Endothelial cell of umbilical vein (primary cell): ENCODE measurements at regions not wholly inside any gene's neighbourhood (a gene's known extent, or its start where the extent isn't known, plus 50 kb on each side); places are given as distances from the start of the nearest gene placed in this dataset.

Experiments
- BruUV-seq: library from RNA; stranded (reverse); fragments of 400-500 nt; replicated peaks from 2 replicates; lab custom pipeline; 2021; lab: Mats Ljungman, UMichigan
- CTCF ChIA-PET: fragments of 300-600, 350-600 bp; sonication (Branson Sonifier 250); formaldehyde crosslinking; loops from one replicate; lab custom pipeline; 2021; ENCODE audit warnings: antibody characterized with exemption, inconsistent platforms; lab: Charles Lee
- POLR2A ChIA-PET: fragments of 300-600, 350-600 bp; sonication (Branson Sonifier 250); formaldehyde crosslinking; loops from one replicate; lab custom pipeline; 2021; ENCODE audit warnings: antibody characterized with exemption, inconsistent platforms; lab: Charles Lee
- DNase-seq: peaks from one replicate; pipeline ENCODE4 v3.0.0-alpha.2; 2011; ENCODE audit warnings: low read depth, low spot score
- FAIRE-seq: peaks from 2 replicates; lab custom pipeline; 2011; peaks lifted over from hg19 to GRCh38; lab: Jason Lieb, UNC
- H2AFZ ChIP-seq: 2 replicates; pipeline ENCODE4 v1.6.0; 2012; ENCODE audit warnings: low read depth, low read length, control low read depth, inconsistent platforms
- H3K27ac ChIP-seq: 2 replicates; pipeline ENCODE4 v1.5.1; 2011; ENCODE audit warnings: low read depth, mild to moderate bottlenecking, control low read depth, low read length, moderate library complexity; ENCODE audit not compliant: insufficient read depth
- H3K27me3 ChIP-seq, 2 experiments: 2 replicates each; pipeline versions ENCODE4 v1.6.0 to v1.6.1; 2011; ENCODE audit warnings: low read length in 2 of 2, mixed read lengths in 1 of 2; ENCODE audit not compliant: control insufficient read depth in 2 of 2, insufficient read depth in 2 of 2
- H3K36me3 ChIP-seq, 2 experiments: 2 replicates in 1 of 2; 3 replicates in 1 of 2; pipeline ENCODE4 v1.5.1; 2011; ENCODE audit warnings: low read length in 2 of 2, mild to moderate bottlenecking in 1 of 2, moderate library complexity in 1 of 2; ENCODE audit not compliant: control insufficient read depth in 2 of 2, insufficient read depth in 2 of 2; ENCODE audit errors: extremely low read depth in 1 of 2
- H3K4me1 ChIP-seq: 3 replicates; pipeline ENCODE4 v1.5.1; 2011; ENCODE audit warnings: mild to moderate bottlenecking, low read length; ENCODE audit not compliant: control insufficient read depth, insufficient read depth; ENCODE audit errors: extremely low read depth
- H3K4me2 ChIP-seq: 2 replicates; pipeline ENCODE4 v1.6.1; 2011; ENCODE audit warnings: low read length, control low read depth, mixed read lengths; ENCODE audit not compliant: insufficient read depth
- H3K4me3 ChIP-seq, 3 experiments: fragments of 200-600 bp in 1 of 3; sonication (generic), shearing (Covaris generic) in 1 of 3; replicated peaks in 1 of 3; 2 replicates each; pipeline ENCODE4 v1.5.1; 2011 to 2016; ENCODE audit warnings: control low read depth in 3 of 3, low read length in 3 of 3, mild to moderate bottlenecking in 2 of 3, inconsistent platforms in 1 of 3, low read depth in 1 of 3, moderate library complexity in 1 of 3; ENCODE audit not compliant: insufficient read depth in 1 of 3
- H3K79me2 ChIP-seq: 2 replicates; pipeline ENCODE4 v1.6.0; 2012; ENCODE audit warnings: low read length, inconsistent platforms; ENCODE audit not compliant: control insufficient read depth, insufficient read depth
- H3K9ac ChIP-seq: replicated peaks from 2 replicates; pipeline ENCODE3; 2011; ENCODE audit warnings: low read length, control low read depth; ENCODE audit not compliant: insufficient read depth; ENCODE audit errors: extremely low read depth
- H3K9me1 ChIP-seq: replicated peaks from 3 replicates; pipeline ENCODE4 v1.6.0; 2011; ENCODE audit warnings: mild to moderate bottlenecking, low read length; ENCODE audit not compliant: control insufficient read depth, insufficient read depth; ENCODE audit errors: extremely low read depth
- H3K9me3 ChIP-seq: replicated peaks from 2 replicates; pipeline ENCODE4 v1.5.1; 2012; ENCODE audit warnings: low read length, inconsistent platforms; ENCODE audit not compliant: control insufficient read depth, insufficient read depth
- H4K20me1 ChIP-seq: replicated peaks from 2 replicates; pipeline ENCODE3; 2011; ENCODE audit warnings: mild to moderate bottlenecking, low read length; ENCODE audit not compliant: control insufficient read depth, insufficient read depth; ENCODE audit errors: extremely low read depth
- CTCF ChIP-seq, 2 donors: IDR thresholded peaks; 1 replicate in 1 of 2; 2 replicates in 1 of 2; pipeline ENCODE4 v1.5.1; 2011; ENCODE audit warnings: low read length in 2 of 2, mild to moderate bottlenecking in 2 of 2, moderate library complexity in 2 of 2, control low read depth in 1 of 2, inconsistent platforms in 1 of 2, low read depth in 1 of 2; ENCODE audit not compliant: insufficient read depth in 1 of 2; ENCODE audit errors: extremely low read depth in 1 of 2
- EZH2 ChIP-seq: IDR thresholded peaks from 2 replicates; pipeline ENCODE4 v1.6.1; 2012; ENCODE audit warnings: borderline replicate concordance, low read depth, mild to moderate bottlenecking, moderate library complexity, low read length, inconsistent platforms; ENCODE audit not compliant: severe bottlenecking
- FOS ChIP-seq: IDR thresholded peaks from 2 replicates; pipeline ENCODE4 v1.6.1; 2011; ENCODE audit warnings: mild to moderate bottlenecking, low read length, moderate library complexity, borderline replicate concordance; ENCODE audit not compliant: insufficient read depth
- GATA2 ChIP-seq: IDR thresholded peaks from 2 replicates; pipeline ENCODE4 v1.7.0; 2011; ENCODE audit warnings: low read depth, mild to moderate bottlenecking, moderate library complexity, mixed read lengths, low read length; ENCODE audit not compliant: insufficient read length, insufficient read depth
- JUN ChIP-seq: IDR thresholded peaks from 2 replicates; pipeline ENCODE4 v1.6.1; 2011; ENCODE audit warnings: borderline replicate concordance, low read depth; ENCODE audit not compliant: insufficient read length, insufficient read depth
- MAX ChIP-seq: IDR thresholded peaks from 2 replicates; pipeline ENCODE4 v1.6.1; 2011; ENCODE audit not compliant: insufficient read depth, insufficient read length
- MYC ChIP-seq: IDR thresholded peaks from one replicate; pipeline ENCODE4 v1.6.1; 2011; ENCODE audit warnings: mild to moderate bottlenecking, low read depth, low read length
- POLR2A ChIP-seq: IDR thresholded peaks from 2 replicates; pipeline ENCODE4 v1.6.1; 2012; ENCODE audit warnings: low read depth, mild to moderate bottlenecking, control low read depth, low read length
- POLR2AphosphoS5 ChIP-seq: IDR thresholded peaks from 2 replicates; pipeline ENCODE4 v1.6.1; 2012; ENCODE audit warnings: low read depth, mild to moderate bottlenecking, control low read depth, low read length, moderate library complexity; ENCODE audit not compliant: insufficient read depth
- dilution Hi-C: fragments of 300-500 bp; cut with MboI; formaldehyde crosslinking; loops from one replicate; pipeline ENCODE4 v1.15.0; 2019; ENCODE audit warnings: low sequenced_read_pairs; ENCODE audit not compliant: extremely low pct_ligation_motif_present
- intact Hi-C: fragments of 100-400 bp; cut with micrococcal nuclease; formaldehyde crosslinking; loops from one replicate; pipeline ENCODE4 v1.10.0; 2022

- ChIA-PET CTCF (interaction anchor here (0.7 kb wide), 1 partner anchor 1632 kb away, joined by 3 read pairs; no protein-coding TSS in a partner anchor), POLR2A (no interaction called here)
- Histone ChIP-seq H3K9me3 (no peaks in the 10 kb centered on the region), H4K20me1 (no peaks in the 10 kb centered on the region), H3K27me3 (no peaks in the 10 kb centered on the region), H3K4me2 (no peak overlapping the region), H3K4me3 (no peak overlapping the region), H3K9ac (no peak overlapping the region), H3K4me1 (no peaks in the 10 kb centered on the region), H3K9me1 (no peaks in the 10 kb centered on the region), H3K79me2 (no peaks in the 10 kb centered on the region), H3K36me3 (no peaks in the 10 kb centered on the region), H2AFZ (no peak overlapping the region), H3K27ac (no peak overlapping the region)
- FAIRE-seq, result no peak
- intact Hi-C loops (loop anchor here (5.0 kb wide), 2 partner anchors 295 to 740 kb away; no protein-coding TSS in a partner anchor), dilution Hi-C loops (no loop called here)
- TF ChIP-seq EZH2 (no peak), FOS (no peak), POLR2A (no peak), MAX (no peak), JUN (no peak)
- DNase-seq, result no peak
- BruUV-seq, result no TSS peak
Observed at GRCh38 chr16:54632322-54633220, 298.1 kb upstream of the IRX5 start.

GRCh38 chr16:54631782-54632181 is 298.9 kb upstream of the IRX5 start:
- CTCF ChIA-PET, result interaction anchor here (0.7 kb wide), 1 partner anchor 1632 kb away, joined by 3 read pairs; no protein-coding TSS in a partner anchor
- Histone ChIP-seq H3K4me1 (no peaks in the 10 kb centered on the region), H3K9me3 (no peaks in the 10 kb centered on the region), H3K27ac (no peak overlapping the region), H3K27me3 (no peaks in the 10 kb centered on the region), H3K9me1 (no peaks in the 10 kb centered on the region), H4K20me1 (no peaks in the 10 kb centered on the region), H3K4me3 (no peak overlapping the region), H3K4me2 (no peak overlapping the region), H3K36me3 (no peaks in the 10 kb centered on the region), H3K9ac (no peak overlapping the region), H3K79me2 (no peaks in the 10 kb centered on the region), H2AFZ (no peak overlapping the region)
- no peak for DNase-seq
- no peak for TF ChIP-seq GATA2
- TF ChIP-seq EZH2, result no peak
- TF ChIP-seq JUN, result no peak
- no peak for TF ChIP-seq CTCF (IDR thresholded peaks at IDR 0.05; ENCODE audit: extremely low read depth in 1 of 2, insufficient read depth in 1 of 2, low read depth in 1 of 2, low read length in 2 of 2)
- no peak for TF ChIP-seq POLR2A
- no peak for TF ChIP-seq MYC
- TF ChIP-seq MAX, result no peak
- no peak for TF ChIP-seq FOS
- no peak for TF ChIP-seq POLR2AphosphoS5
- no peak for FAIRE-seq
- dilution Hi-C loops (no loop called here), intact Hi-C loops (loop anchor here (5.0 kb wide), 2 partner anchors 296 to 739 kb away; no protein-coding TSS in a partner anchor)
- BruUV-seq, result no TSS peak
- POLR2A ChIA-PET, result no interaction called here
